GM21529 (cell line): ENCODE measurements at regions not wholly inside any gene's neighbourhood (a gene's known extent, or its start where the extent isn't known, plus 50 kb on each side); places are given as distances from the start of the nearest gene placed in this dataset.

Experiments used
- ATAC-seq: cut with Tn5 transposase; IDR thresholded peaks from one replicate; pipeline ENCODE4 v1.9.1; 2021; ENCODE audit not compliant: unreplicated experiment

- no peak for ATAC-seq
These were observed 275.9 kb downstream of the CDCA7 start for GRCh38 chr2:173630425-173631126.

DNA sequence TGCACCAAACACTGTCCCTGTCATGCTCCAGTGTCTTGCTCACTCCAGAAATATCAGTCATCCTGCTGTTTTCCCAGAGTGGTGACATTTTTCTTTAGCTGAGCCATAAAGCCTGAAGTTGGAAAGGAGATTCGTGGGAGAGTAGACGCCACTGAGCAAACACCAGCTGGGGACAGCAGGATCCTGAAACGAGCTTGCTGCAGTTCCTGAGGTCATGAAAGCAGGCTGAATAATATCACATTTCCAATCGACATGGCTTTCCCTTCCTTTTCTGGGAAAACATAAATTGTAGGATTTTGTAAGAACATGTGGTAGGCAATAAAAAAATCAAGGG, 276.4 kb downstream of the CDCA7 start:
- ATAC-seq = no peak

DNA sequence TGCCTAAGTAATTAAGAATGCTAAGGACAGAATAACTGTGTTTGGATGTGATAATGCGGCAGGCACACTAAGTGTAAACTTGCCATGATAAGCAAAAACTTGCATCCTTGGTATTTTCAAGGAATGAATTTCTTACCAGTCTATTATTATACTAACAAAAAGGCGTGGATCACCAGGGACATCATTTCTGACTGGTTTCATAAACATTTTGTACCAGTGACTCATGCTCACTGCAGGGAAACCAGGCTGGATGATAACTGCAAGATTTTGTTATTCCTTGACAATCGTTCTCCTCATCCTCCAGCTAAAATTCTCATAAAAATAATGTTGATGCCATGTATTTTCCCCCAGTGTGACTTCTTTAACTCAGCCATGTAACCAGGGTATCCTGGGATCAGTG, 289.5 kb downstream of the CDCA7 start:
- ATAC-seq = no peak

GRCh38 chr2:173647681-173648311, 293.1 kb downstream of the CDCA7 start:
- ATAC-seq = no peak

DNA sequence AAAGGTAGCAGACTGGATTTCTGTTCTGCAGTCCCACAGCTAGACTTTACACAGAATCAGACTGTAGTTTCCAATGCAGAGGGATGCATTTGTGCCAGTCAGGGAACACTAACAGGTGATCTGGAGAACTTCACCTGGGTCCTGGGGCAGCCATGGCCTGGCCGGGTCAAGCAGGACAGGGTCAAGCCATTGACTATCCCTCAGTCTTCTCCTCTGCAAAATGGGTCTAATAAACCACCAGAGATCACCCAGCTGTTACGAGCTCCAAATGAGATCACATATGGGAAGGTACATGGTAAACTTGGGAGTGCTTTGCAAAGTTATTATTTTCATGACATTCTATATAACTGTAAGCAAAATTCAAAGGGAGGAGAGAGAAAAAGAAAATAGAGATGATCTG, 294.1 kb downstream of the CDCA7 start:
- ATAC-seq = no peak

DNA sequence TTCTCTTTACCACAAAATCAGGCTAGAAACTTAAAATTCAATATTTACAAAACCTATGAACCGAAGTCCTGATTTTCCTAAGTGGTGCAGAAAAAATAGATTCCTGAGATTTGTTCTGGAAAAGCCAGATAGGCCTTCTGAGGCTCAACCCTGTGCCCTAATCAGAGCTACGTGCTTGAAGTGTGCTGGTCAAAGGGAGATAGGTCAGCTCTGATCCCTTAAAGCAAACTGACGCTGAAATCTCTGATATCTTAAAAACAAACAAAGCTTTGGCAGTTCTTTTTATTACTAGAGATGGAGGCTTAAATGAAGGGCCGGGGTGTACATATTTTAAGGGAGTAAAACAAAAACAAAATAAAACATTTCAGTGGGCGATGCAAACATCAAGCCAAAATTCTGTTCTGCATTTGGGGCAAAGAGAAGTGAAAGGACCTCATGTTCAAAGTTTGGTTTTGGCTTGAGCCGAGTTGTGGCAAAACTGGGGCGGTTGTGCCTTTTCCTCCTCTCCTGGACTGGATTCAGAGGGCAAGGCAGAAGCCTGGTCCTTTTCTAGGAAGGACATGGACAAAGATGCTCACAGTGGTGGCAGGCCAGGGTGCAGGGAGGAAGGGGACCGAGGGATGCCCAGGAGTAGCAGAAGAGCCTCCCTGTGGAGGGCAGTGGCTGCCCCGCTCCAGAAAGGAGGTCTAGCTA, 295.0 kb downstream of the CDCA7 start:
- ATAC-seq = no peak

DNA sequence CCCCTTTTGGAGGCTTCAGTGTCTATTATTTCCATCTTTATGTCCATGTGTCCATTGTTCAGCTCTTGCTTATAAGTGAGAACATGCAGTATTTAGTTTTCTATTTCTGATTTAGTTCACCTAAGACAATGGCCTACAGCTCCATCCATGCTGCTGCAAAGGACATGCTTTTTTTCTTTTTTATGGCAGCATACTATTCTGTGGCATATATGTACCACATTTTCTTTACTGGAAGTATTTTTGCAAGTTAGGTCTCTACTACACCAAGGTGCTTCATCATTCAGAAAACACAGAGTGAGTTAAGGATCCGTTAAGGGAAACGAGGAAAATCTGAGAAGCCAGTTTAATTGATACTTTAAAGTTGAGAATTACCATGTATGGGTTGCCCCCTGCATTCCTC, 297.2 kb downstream of the CDCA7 start:
- no peak for ATAC-seq

- no peak for ATAC-seq
These were observed 297.6 kb downstream of the CDCA7 start for GRCh38 chr2:173652311-173652710.

- no peak for ATAC-seq
These were observed 298.2 kb downstream of the CDCA7 start for GRCh38 chr2:173652767-173653431.

DNA sequence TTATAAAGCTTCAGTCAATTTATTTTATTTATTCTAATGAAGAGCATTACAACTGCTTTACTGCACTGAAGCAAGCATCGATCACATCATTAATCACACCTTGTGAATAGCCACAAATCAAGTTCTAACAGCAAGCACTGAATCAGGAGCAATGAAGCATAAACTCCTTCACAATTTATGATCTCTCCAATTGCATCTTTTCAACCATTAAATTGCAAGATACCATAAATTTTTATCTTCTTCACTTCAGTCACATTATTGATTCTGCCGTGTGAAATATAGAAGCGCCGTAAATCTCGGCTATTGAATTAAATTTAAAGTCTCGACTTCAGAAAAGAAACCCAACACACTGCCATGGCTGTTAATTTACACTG, 298.7 kb downstream of the CDCA7 start:
- ATAC-seq = no peak

- ATAC-seq = no peak
These were observed 299.7 kb downstream of the CDCA7 start for GRCh38 chr2:173654161-173654895.

GRCh38 chr2:173654896-173655265, 300.2 kb downstream of the CDCA7 start:
- no peak for ATAC-seq

- ATAC-seq = no peak
These were observed 301.4 kb downstream of the CDCA7 start for GRCh38 chr2:173656086-173656485.

GRCh38 chr2:173657996-173658717, 303.5 kb downstream of the CDCA7 start:
- no peak for ATAC-seq

- no peak for ATAC-seq
These were observed 304.3 kb downstream of the CDCA7 start for GRCh38 chr2:173658946-173659371.

DNA sequence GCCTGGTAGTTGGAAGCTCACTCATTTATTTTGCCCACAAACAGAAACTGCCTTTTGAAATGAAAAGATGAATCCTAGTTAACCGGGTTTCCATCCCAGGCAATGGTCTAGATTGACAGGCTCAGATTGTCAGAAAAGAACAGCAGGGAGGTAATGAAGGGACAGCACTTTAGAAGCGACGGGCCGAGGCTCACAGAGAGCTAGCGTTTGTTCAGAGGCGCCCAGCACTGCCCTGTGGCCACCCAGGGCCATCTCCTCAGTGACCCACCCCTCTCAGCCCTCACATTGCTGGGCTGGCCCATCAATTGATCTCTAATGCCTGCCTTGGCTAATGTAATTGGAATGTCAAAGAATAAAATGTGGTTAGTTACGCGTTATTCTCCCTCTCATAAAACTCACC, 304.8 kb downstream of the CDCA7 start:
- ATAC-seq = no peak

- ATAC-seq = no peak
These were observed 303.6 kb downstream of the SP3 start for GRCh38 chr2:173661586-173661985.

DNA sequence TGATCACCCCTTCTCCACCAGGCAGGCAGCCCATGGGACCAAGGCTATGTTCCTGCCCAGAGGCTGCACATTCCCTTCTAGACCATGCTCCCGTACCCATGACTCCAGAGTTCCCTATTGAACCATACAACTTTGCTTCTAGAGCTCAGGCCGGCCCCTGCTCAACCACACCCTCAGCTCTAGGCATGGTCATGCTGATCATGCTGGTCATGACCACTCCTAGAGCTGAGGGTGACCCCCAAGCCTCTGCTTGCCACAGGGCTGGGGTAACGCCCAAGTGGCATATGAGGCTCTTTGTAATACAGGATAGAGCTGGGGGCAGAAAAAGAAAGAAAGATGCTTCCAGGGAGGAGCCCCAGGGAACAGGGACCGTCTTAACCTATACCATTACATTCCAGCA, 301.8 kb downstream of the SP3 start:
- no peak for ATAC-seq

DNA sequence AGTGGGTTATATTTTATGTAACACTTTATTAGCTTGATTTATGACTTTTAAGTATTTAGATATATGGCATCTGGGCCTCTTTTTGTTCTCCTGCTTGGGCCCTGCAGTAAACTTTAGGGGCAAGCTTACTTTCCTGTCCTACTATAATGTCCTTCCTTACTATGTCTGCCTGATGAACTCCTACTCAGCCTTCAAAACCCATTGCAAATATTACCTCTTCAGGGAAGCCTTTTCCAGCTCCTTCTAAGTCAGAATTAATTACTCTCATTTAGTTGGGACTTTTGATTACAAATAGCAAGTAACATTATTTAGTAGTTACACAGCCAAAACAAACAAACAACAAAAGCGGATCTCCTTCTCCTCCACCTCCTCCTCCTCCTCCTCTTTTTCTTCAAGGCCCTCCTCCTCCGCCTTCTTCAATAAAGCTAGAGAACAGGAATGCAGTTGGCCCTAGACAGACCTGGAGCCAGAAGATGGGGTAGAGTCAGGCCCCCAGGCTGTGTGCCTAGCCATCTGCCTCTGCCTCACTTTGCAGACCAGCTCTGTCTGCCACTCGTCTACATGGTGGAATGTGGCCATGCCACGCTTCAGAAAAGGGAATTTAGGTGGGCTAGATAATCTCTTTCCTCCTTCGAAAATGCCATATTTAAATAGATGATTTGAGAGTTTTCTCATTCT, 301.2 kb downstream of the SP3 start:
- ATAC-seq = no peak

DNA sequence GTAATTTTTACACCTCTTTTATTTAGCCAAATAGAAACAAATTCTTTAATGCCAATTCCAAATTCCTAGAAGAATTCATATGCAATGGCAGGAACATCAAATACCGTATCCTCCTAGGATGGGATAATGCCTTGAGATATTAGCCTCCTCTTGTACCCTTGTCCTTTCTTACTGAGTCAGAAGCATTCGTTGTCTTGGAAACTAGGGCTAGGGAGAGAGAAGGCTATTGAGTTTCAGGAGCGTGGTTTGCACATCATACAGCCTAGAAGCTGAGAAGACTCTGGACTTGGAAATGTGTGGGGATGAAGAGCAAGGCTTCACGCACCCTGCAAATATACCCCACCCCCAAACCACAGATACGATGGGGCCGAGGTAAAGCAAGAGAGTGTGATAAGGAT, 300.7 kb downstream of the SP3 start:
- ATAC-seq = no peak
